ENCODE measurements at regions not wholly inside any gene's neighbourhood (a gene's known extent, or its start where the extent isn't known, plus 50 kb on each side); places are given as distances from the start of the nearest gene placed in this dataset.

GRCh38 chr5:58143181-58143580 lies 316.7 kb downstream of the PLK2 start:
- no peak for TF ChIP-seq CTCF (IDR thresholded peaks at IDR 0.05; ENCODE audit: low read depth, low read length)
- no peak for DNase-seq (ENCODE audit: extremely low read depth, low read depth)

DNA sequence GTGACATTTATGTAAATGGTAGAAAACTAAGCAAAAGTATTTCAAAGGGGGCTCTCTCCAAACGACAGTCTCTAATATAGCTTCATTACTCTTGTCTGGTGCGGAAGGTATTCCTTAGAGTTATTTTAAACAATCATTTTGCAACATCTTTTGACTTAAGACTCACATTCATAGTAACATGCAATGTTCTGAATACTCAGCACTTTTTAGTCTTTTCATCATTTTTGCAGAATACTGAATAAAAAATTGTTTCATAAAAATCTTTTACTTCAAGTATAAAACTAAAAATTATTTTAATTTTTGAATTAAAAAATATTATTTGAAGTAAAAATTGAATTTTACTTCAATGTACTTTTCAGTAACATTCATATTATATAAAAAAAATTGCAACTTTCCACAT lies 321.1 kb downstream of the PLK2 start:
- TF ChIP-seq CTCF (IDR thresholded peaks at IDR 0.05; ENCODE audit: low read depth, low read length), result no peak
- no peak for DNase-seq (ENCODE audit: extremely low read depth, low read depth)

DNA sequence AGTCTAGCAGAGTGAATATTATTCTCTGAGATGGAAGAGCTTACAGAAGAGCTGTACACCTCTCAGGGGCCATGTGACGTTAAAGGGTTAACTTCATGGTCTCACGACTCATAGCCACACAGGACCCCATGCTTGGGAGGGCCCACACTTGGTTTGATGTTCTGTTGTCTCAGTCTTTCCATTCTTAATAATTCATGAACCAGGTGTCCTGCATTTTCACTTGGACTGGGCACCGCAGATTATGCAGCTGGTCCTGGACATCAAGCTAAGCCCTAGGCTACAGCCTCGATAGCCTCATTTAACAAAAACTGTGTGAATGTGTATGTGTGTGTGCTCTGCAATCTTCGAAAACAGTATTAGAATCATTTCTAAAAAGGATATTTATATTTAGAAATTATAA lies 323.5 kb downstream of the PLK2 start:
- DNase-seq (ENCODE audit: extremely low read depth, low read depth), result no peak
- TF ChIP-seq CTCF (IDR thresholded peaks at IDR 0.05; ENCODE audit: low read depth, low read length), result no peak

DNA sequence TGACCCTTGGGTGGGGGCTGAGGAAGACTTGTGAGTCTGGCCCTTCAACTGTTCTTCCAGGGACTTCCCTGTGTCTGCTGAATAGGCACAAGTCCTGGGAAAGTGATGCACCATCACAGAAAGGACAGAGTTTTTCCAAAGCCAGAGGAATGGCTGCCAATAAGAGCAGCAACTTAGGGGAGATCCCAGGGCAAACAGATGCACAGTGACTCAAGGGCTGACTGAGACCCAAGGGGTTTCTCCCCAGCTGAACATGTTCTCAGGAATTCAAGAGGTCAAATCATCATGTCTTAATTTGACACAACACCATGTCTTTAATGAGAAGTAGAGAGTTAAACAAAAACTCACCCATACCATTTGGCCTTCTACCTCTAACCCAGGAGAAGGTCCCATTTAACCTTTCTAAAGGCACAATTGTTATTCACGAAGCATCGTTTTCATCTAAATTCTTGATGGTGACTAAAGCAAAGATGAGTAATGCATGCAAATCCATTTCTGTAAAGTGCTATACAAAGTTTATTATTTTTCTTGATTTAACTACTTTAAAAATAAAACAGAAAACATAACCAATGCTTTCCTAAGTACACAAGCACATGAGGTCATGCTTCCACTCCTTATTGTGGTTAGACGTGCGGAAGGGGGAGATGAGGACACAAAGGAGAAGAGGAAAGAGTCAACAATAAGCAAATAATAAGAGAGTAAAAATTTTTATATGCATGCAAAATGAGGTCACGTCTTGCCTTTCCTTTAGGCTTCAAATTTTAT lies 324.1 kb downstream of the PLK2 start:
- DNase-seq (ENCODE audit: extremely low read depth, low read depth), result no peak
- no peak for TF ChIP-seq CTCF (IDR thresholded peaks at IDR 0.05; ENCODE audit: low read depth, low read length)

DNA sequence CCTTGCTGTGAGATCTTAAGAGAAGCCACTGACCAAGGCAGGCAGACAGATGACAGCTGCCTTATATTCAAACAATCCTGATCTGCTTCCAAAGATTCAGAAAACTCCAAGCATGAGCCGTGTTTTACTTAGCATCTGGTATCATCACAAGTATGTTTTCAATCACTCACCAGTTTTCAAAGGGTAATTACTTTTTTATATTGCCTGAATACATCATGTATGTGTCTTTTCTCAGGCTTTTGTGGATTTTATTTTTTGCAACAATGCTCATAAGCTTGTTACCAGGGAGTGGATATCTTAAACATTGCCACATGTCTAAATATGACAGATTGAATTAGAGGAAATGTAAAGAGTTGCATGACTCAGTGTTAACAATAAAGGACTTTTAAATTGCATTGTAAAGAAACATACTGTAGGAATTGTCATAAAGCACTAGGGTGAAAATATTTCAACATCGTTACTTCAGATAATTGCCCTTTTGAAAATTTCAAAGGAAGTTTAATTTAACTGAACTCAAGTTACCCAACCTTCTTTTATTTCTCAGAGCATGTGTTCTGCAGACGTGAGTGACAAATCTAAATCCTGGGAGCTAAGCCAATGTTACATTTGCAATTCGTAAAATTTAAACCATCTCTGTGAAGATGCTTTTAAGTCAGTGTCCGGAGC lies 326.1 kb downstream of the PLK2 start:
- DNase-seq (ENCODE audit: extremely low read depth, low read depth), result peak; percentile 82
- no peak for TF ChIP-seq CTCF (IDR thresholded peaks at IDR 0.05; ENCODE audit: low read depth, low read length)

- TF ChIP-seq CTCF (IDR thresholded peaks at IDR 0.05; ENCODE audit: low read depth, low read length), result no peak
- no peak for DNase-seq (ENCODE audit: extremely low read depth, low read depth)
These were observed 326.7 kb downstream of the PLK2 start for GRCh38 chr5:58133216-58133615.

Data from AG09319 (cell line).